HG02840 (cell line): ENCODE measurements at regions not wholly inside any gene's neighbourhood (a gene's known extent, or its start where the extent isn't known, plus 50 kb on each side); places are given as distances from the start of the nearest gene placed in this dataset.
"Not testable (repeated sequence)": the region's sequence is repeated elsewhere in the genome, so short reads cannot be mapped to it uniquely, and the experiment has no call there.

Experiments used
- ATAC-seq: cut with Tn5 transposase; IDR thresholded peaks from one replicate; pipeline ENCODE4 v1.9.1; 2021; ENCODE audit warnings: mild to moderate bottlenecking, moderate library complexity, moderate number of reproducible peaks; ENCODE audit not compliant: unreplicated experiment, low FRiP score

- ATAC-seq: not testable (repeated sequence)
Observed at GRCh38 chr7:149991652-149992302, 118.0 kb downstream of the ATP6V0E2 start.

GRCh38 chr7:149992366-149992765, 118.6 kb downstream of the ATP6V0E2 start:
- not testable (repeated sequence) for ATAC-seq

- ATAC-seq: not testable (repeated sequence)
Observed at GRCh38 chr7:149995369-149996026, 121.7 kb downstream of the ATP6V0E2 start.

- not testable (repeated sequence) for ATAC-seq
Observed at GRCh38 chr7:150000780-150001599, 127.2 kb downstream of the ATP6V0E2 start.

GRCh38 chr7:150003304-150003810, 129.6 kb downstream of the ATP6V0E2 start:
- no peak for ATAC-seq

- not testable (repeated sequence) for ATAC-seq
Observed at GRCh38 chr7:150003973-150004372, 130.2 kb downstream of the ATP6V0E2 start.

- not testable (repeated sequence) for ATAC-seq
Observed at GRCh38 chr7:150004843-150005242, 131.1 kb downstream of the ATP6V0E2 start.

- not testable (repeated sequence) for ATAC-seq
Observed at GRCh38 chr7:150009620-150010303, 136.0 kb downstream of the ATP6V0E2 start.

- ATAC-seq: not testable (repeated sequence)
Observed at GRCh38 chr7:150016651-150017189, 143.0 kb downstream of the ATP6V0E2 start.

- not testable (repeated sequence) for ATAC-seq
Observed at GRCh38 chr7:150020210-150020609, 146.4 kb downstream of the ATP6V0E2 start.

GRCh38 chr7:150024550-150025490, 151.1 kb downstream of the ATP6V0E2 start:
- not testable (repeated sequence) for ATAC-seq

- ATAC-seq: not testable (repeated sequence)
Observed at GRCh38 chr7:150025802-150026201, 152.0 kb downstream of the ATP6V0E2 start.

GRCh38 chr7:150028344-150029012, 154.7 kb downstream of the ATP6V0E2 start:
- not testable (repeated sequence) for ATAC-seq

- ATAC-seq: not testable (repeated sequence)
Observed at GRCh38 chr7:150029013-150029389, 155.2 kb downstream of the ATP6V0E2 start.

GRCh38 chr7:150031733-150032132, 158.0 kb downstream of the ATP6V0E2 start:
- ATAC-seq: not testable (repeated sequence)

GRCh38 chr7:150033711-150034110, 159.9 kb downstream of the ATP6V0E2 start:
- not testable (repeated sequence) for ATAC-seq

- not testable (repeated sequence) for ATAC-seq
Observed at GRCh38 chr7:150035769-150036168, 162.0 kb downstream of the ATP6V0E2 start.

- ATAC-seq: not testable (repeated sequence)
Observed at GRCh38 chr7:150039061-150039460, 165.3 kb downstream of the ATP6V0E2 start.
